Transverse colon (tissue), 4 donors: ENCODE measurements at regions not wholly inside any gene's neighbourhood (a gene's known extent, or its start where the extent isn't known, plus 50 kb on each side); places are given as distances from the start of the nearest gene placed in this dataset.

ENCODE experiments used
- DNase-seq: peaks from one replicate; pipeline ENCODE4 v3.0.0-alpha.2; 2019
- H3K27ac ChIP-seq, 4 donors: fragments of 200-600 bp; sonication (generic); 2 replicates each; pipeline ENCODE4 v1.5.1; 2016 to 2018; ENCODE audit warnings: inconsistent platforms in 4 of 4
- H3K27me3 ChIP-seq: fragments of 200-600 bp; sonication (generic); 2 replicates; pipeline ENCODE4 v1.5.1; 2017; ENCODE audit warnings: inconsistent platforms
- H3K36me3 ChIP-seq, 4 donors: fragments of 200-600 bp; sonication (generic); 2 replicates each; pipeline ENCODE4 v1.5.1; 2017 to 2019; ENCODE audit warnings: inconsistent platforms in 4 of 4
- H3K4me1 ChIP-seq, 4 donors: fragments of 200-600 bp; sonication (generic); 2 replicates each; pipeline ENCODE4 v1.5.1; 2017 to 2020; ENCODE audit warnings: inconsistent platforms in 4 of 4
- H3K4me3 ChIP-seq, 4 donors: fragments of 200-600 bp; sonication (generic); 1 replicate in 1 of 4; 2 replicates in 3 of 4; pipeline versions ENCODE4 v1.5.1 to v1.6.1; 2017 to 2019; ENCODE audit warnings: inconsistent platforms in 4 of 4
- H3K9me3 ChIP-seq, 2 donors: fragments of 200-600 bp; sonication (generic); 2 replicates each; pipeline ENCODE4 v1.5.1; 2017 to 2019; ENCODE audit warnings: inconsistent platforms in 2 of 2
- CTCF ChIP-seq, 5 experiments: fragments of 200-600 bp in 3 of 5; fragments of 450-650 bp in 2 of 5; sonication (generic) in 3 of 5; IDR thresholded peaks; 1 replicate in 2 of 5; 2 replicates in 3 of 5; pipeline ENCODE4 v1.5.1; 2016 to 2017; ENCODE audit warnings: antibody characterized with exemption in 5 of 5, inconsistent platforms in 3 of 5, mild to moderate bottlenecking in 2 of 5, moderate library complexity in 1 of 5
- EP300 ChIP-seq: sonication (generic); formaldehyde crosslinking; IDR thresholded peaks from one replicate; pipeline ENCODE4 v1.6.1; 2017; ENCODE audit warnings: antibody characterized with exemption, low read depth
- POLR2A ChIP-seq: fragments of 450-650 bp; IDR thresholded peaks from one replicate; pipeline ENCODE4 v1.6.1; 2016; ENCODE audit warnings: antibody characterized with exemption, mild to moderate bottlenecking, moderate library complexity
- POLR2AphosphoS5 ChIP-seq, 3 donors: sonication (generic); formaldehyde crosslinking; IDR thresholded peaks; one replicate each; pipeline ENCODE4 v1.6.1; 2016; ENCODE audit warnings: antibody characterized with exemption in 3 of 3
- WGBS, 2 donors: methylation state at CpG; one replicate each; pipeline ENCODE4 v1.1.5; 2018; ENCODE audit warnings: low coverage in 1 of 2; 5-methylcytosine and 5-hydroxymethylcytosine counted together
- in situ Hi-C, 4 donors: fragments of 200-750 bp; cut with MboI; loops; one replicate each; pipeline versions ENCODE4 v1.15.0 to v1.15.1; 2017; ENCODE audit warnings: low sequenced_read_pairs in 3 of 4, low pct_ligation_motif_present in 1 of 4, low pct_unique_long_range_greater_than_20kb in 1 of 4
- intact Hi-C: fragments of 100-400 bp; cut with DNase I; formaldehyde crosslinking; loops from one replicate; pipeline ENCODE4 v1.15.1; 2023; ENCODE audit warnings: low total_unique reads

GRCh38 chr18:66760559-66760958, 156.7 kb upstream of the CDH19 start:
- TF ChIP-seq POLR2A (no peak), EP300 (no peak), POLR2AphosphoS5 (IDR thresholded peaks at IDR 0.05) (no peak), CTCF (IDR thresholded peaks at IDR 0.05) (no peak)
- no peak for DNase-seq
- Histone ChIP-seq H3K36me3 (no peaks in the 10 kb centered on the region), H3K4me3 (no peak overlapping the region), H3K4me1 (no peaks in the 10 kb centered on the region), H3K9me3 (no peaks in the 10 kb centered on the region), H3K27me3 (no peaks in the 10 kb centered on the region), H3K27ac (no peak overlapping the region)
- in situ Hi-C loops (no loop called here), intact Hi-C loops (no loop called here)
- 86 to 90% methylated on average over 4 of the region's 4 CpGs for WGBS, 2 donors

DNA sequence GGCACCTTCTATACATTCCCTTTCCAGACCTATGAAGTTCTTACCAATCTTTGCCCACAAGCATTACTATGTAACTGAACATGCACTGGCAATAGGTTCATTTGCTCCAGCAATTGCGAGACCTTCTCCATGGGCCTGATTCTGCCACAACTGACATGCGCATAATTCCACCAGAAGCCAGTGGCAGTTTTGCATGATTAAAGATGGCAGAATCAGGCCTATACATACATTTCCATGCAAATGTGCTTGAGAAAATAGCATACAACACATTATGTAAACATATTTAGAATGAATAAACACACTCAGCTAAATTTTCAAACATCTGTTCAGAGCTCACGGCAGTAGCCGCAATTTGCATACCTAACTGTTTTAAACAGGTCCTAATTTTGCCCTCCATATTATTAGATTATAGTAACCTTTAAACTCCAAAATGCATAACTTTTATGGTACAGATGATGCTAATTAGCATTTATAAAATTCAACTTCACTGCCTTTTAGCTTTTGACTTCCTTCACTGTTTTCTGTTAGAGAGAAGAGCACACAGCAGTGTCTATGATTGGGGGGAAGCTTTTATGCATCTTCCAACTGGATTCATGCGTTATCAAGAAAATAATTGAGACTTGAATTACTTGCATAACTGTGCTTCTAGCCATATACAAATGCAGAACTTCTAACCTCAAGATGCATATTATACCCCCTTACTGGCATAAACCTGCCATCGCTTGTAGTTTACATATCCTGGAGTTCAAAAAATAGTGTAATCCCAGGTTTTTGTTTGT, 155.3 kb upstream of the CDH19 start:
- WGBS, 2 donors, result 86 to 87% methylated on average over 6 of the region's 6 CpGs

DNA sequence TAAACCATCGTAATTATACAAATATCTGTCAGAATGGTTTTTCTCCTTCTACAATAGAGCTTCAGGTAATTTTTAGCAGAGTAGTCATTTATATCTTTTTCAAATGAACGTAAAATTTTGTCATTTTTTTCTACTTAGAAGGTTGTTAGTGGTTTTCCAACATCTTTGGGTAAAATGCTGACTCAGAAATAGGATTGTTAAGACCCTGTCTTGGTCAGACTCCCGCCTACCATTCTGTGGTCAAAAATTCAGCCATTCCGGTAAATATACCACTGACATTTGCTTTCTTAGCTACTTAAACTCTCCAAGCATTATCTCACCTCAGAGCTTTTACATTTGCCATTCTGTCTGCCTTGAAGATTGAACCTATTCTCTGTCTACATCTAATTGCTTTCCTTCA, 154.1 kb upstream of the CDH19 start:
- TF ChIP-seq EP300, result no peak
- TF ChIP-seq POLR2AphosphoS5 (IDR thresholded peaks at IDR 0.05), result no peak
- TF ChIP-seq CTCF (IDR thresholded peaks at IDR 0.05), result no peak
- TF ChIP-seq POLR2A, result no peak
- Histone ChIP-seq H3K9me3 (no peaks in the 10 kb centered on the region), H3K4me3 (no peak overlapping the region), H3K27ac (no peak overlapping the region), H3K27me3 (no peaks in the 10 kb centered on the region), H3K36me3 (no peaks in the 10 kb centered on the region), H3K4me1 (no peaks in the 10 kb centered on the region)
- in situ Hi-C loops, result no loop called here
- 80 to 85% methylated on average over 4 of the region's 4 CpGs for WGBS, 2 donors
- DNase-seq, result no peak
- intact Hi-C loops, result no loop called here

More for the DNA sequence above, 155.3 kb upstream of the CDH19 start:
- Histone ChIP-seq H3K36me3 (no peaks in the 10 kb centered on the region), H3K27ac (no peak overlapping the region), H3K4me3 (no peak overlapping the region), H3K27me3 (no peaks in the 10 kb centered on the region), H3K9me3 (no peaks in the 10 kb centered on the region), H3K4me1 (no peaks in the 10 kb centered on the region)
- intact Hi-C loops (no loop called here), in situ Hi-C loops (no loop called here)
- DNase-seq, result no peak
- no peak for TF ChIP-seq EP300
- TF ChIP-seq POLR2AphosphoS5 (IDR thresholded peaks at IDR 0.05), result no peak
- no peak for TF ChIP-seq POLR2A
- TF ChIP-seq CTCF (IDR thresholded peaks at IDR 0.05), result no peak

GRCh38 chr18:66754335-66754734, 150.4 kb upstream of the CDH19 start:
- H3K27ac ChIP-seq, result no peak overlapping the region
- H3K27me3 ChIP-seq, result no peaks in the 10 kb centered on the region
- no peaks in the 10 kb centered on the region for H3K4me1 ChIP-seq
- DNase-seq, result no peak
- H3K9me3 ChIP-seq, result no peaks in the 10 kb centered on the region
- intact Hi-C loops (no loop called here), in situ Hi-C loops (no loop called here)
- TF ChIP-seq CTCF (IDR thresholded peaks at IDR 0.05) (no peak), POLR2AphosphoS5 (IDR thresholded peaks at IDR 0.05) (no peak), EP300 (no peak), POLR2A (no peak)
- no peaks in the 10 kb centered on the region for H3K36me3 ChIP-seq
- WGBS, 2 donors, result 75 to 100% methylated on average over 1 of the region's 1 CpG
- no peak overlapping the region for H3K4me3 ChIP-seq
